GM21367 (cell line): ENCODE measurements at regions not wholly inside any gene's neighbourhood (a gene's known extent, or its start where the extent isn't known, plus 50 kb on each side); places are given as distances from the start of the nearest gene placed in this dataset.

Experiments used
- ATAC-seq: cut with Tn5 transposase; IDR thresholded peaks from one replicate; pipeline ENCODE4 v1.9.1; 2021; ENCODE audit not compliant: unreplicated experiment

GRCh38 chr7:130958846-130959245, 224.8 kb upstream of the KLF14 start:
- no peak for ATAC-seq

- ATAC-seq: no peak
These were observed 225.8 kb upstream of the KLF14 start for GRCh38 chr7:130959743-130960207.

- ATAC-seq: peak; percentile 21
These were observed 226.4 kb upstream of the KLF14 start for GRCh38 chr7:130960208-130960988.

DNA sequence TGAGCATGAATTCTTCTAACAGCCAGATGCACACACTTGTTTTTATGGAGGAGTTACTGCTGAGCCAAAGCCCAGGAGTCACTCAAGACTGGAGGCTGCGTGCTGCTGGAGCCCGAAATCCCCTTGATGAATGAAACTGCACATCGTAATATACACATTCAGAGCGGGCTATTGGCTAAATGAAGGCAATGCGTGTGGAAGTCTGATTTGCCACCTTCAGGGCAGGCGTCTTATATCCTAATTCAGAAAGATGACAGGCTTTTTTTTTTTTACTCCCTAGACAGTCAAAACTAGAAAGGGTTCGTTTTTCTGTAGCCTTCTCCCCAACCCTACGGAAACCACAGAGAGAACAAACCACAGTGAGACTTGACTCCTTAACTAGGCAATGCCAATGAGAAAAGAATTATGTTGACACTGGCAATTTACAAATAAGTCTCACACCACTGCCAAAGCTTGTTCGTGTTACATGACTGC, 227.2 kb upstream of the KLF14 start:
- ATAC-seq: peak; percentile 72

DNA sequence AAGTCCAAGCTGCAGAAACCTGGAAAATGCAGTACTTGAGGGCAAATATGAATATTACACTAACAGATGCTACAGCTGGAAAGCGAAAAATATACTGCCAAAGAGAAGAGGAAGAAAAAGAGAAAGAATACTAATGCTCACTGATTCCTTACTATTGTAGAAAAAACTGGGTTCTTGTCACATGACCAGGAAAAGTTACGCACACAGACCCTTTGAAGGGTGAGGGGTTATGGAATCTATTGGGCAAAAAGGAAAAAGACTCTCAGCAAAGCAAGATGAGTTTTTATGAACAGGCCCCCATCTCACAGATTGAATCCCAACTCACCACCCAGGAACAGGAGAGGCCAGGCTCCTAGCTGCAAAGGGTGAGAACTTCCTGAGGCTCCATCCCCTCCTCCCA, 228.1 kb upstream of the KLF14 start:
- ATAC-seq: no peak

- no peak for ATAC-seq
These were observed 229.3 kb upstream of the KLF14 start for GRCh38 chr7:130963339-130963738.

- no peak for ATAC-seq
These were observed 231.5 kb upstream of the KLF14 start for GRCh38 chr7:130965515-130965914.

DNA sequence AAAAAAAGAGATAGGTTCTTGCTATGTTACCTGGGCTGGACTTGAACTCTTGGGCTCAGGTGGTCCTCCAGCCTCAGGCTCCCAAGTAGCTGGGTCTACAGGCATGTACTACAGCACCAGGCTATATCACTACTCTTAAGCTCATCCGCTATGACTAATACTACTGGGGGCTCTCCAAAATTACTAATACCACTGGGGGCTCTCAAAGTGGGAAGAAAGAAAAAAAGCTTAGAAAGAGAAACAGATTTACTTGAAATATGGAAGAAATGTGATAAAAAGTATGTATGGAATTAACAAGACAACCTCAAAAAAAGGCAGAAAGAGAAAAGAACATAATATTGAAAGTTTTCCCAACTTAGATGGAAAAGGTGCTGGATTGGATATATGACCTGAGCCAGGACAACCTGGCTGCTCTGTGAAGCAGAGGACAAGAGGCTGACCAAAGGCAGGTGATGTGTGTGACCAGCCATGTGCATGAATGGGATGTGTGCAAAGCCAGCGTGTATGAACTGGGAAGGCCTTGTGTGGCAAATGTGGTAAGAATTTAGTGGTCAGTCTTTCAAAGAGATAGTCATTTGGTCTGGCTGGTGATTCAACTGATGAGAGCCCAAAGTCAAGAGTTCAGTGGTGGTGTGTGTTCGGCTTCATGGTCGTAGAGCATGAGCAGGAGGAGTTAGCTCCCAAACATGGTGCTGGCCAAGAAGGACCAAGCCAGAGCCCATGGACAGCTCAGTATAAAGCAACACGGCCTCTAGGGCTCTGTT, 232.4 kb upstream of the KLF14 start:
- ATAC-seq: no peak

- no peak for ATAC-seq
These were observed 236.2 kb upstream of the KLF14 start for GRCh38 chr7:130970196-130970595.

GRCh38 chr7:130970696-130971095, 236.7 kb upstream of the KLF14 start:
- no peak for ATAC-seq

GRCh38 chr7:130971297-130971696, 237.3 kb upstream of the KLF14 start:
- ATAC-seq: no peak

GRCh38 chr7:130972201-130972600, 238.2 kb upstream of the KLF14 start:
- no peak for ATAC-seq

DNA sequence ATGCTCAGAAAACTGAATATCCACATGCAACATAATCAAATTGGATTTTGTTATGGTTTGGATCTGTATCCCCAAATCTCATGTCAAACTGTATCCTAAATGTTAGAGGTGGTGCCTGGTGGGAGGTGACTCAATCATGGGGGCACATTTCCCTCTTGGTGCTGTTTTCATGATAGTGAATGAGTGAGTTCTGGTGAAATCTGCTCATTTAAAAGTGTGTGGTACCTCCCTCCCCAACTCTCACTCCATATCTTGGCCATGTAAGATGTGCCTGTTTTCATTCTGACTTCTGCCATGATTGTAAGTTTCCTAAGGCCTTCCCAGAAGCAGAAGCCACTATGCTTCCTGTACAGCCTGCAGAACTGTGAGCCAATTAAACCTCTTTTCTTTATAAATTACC, 239.6 kb upstream of the KLF14 start:
- ATAC-seq: no peak

GRCh38 chr7:130974169-130974568, 240.2 kb upstream of the KLF14 start:
- no peak for ATAC-seq

DNA sequence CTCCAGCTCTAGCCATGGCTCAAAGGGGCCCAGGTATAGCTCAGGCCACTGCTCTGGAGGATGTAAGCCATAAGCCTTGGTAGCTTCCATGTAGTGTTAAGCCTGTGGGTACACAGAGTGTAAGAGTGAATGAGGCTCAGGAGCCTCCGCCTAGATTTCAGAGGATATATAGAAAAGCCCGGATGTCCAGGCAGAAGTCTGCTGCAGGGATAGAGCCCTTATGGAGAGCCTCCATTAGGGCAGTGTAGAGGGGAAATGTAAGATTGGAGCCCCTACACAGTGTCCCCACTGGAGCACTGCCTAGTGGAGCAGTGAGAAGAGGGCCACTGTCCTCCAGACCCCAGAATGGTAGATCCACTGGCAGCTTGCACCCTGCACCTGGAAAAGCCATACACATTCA, 240.8 kb upstream of the KLF14 start:
- no peak for ATAC-seq

DNA sequence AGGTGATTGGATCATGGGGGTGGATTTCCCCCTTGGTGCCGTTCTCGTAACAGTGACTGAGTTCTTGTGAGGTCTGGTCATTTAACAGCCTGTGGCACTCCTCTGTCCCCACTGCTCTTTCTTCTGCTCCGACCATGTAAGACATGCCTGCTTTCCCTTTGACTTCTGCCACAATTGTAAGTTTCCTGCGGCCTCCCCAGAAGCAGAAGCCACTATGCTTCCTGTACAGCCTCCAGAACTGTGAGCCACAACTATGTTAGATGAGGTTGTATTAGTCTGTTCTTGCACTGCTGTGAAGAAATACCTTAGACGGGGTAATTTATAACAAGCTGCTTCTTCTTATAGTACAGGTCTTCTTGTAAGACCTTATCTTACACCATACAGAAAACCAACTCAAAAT, 241.7 kb upstream of the KLF14 start:
- no peak for ATAC-seq

- ATAC-seq: no peak
These were observed 248.2 kb upstream of the KLF14 start for GRCh38 chr7:130982160-130982638.

GRCh38 chr7:130982651-130983050, 248.6 kb upstream of the KLF14 start:
- no peak for ATAC-seq

GRCh38 chr7:130985361-130985760, 251.4 kb upstream of the KLF14 start:
- ATAC-seq: no peak

GRCh38 chr7:130986261-130986690, 252.3 kb upstream of the KLF14 start:
- no peak for ATAC-seq

DNA sequence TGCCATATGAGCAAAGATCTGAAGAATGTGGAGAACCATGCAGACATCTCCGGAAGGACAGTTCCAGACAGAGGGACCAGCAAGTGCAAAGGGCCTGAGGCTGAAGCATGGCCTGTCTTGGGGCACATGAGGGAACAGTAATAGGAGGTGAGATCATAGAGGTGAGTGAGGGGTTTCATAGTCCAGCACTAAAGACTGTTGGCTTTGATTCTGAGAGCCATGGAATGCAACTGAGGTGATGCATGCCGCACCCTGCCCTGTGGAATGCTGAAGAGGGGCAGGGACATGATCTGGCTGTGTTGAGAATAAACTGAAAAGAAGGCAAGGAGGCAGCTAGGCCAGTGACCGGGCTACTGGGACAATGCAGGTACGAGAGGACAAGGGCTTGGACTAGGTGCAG, 253.1 kb upstream of the KLF14 start:
- ATAC-seq: no peak

- no peak for ATAC-seq
These were observed 254.4 kb upstream of the KLF14 start for GRCh38 chr7:130988443-130988842.
